OCI-LY3 (cell line): ENCODE measurements at regions not wholly inside any gene's neighbourhood (a gene's known extent, or its start where the extent isn't known, plus 50 kb on each side); places are given as distances from the start of the nearest gene placed in this dataset.

Source experiments
- H2AFZ ChIP-seq: fragments of 200-600, 300-600 bp; shearing (Covaris generic); 2 replicates; pipeline ENCODE4 v1.6.0; 2014; ENCODE audit warnings: antibody characterized with exemption, low read depth, low read length
- H3K27ac ChIP-seq: fragments of 200-600, 300-600 bp; sonication (generic); 2 replicates; pipeline ENCODE4 v1.5.1; 2014; ENCODE audit warnings: mild to moderate bottlenecking, low read length, moderate library complexity, mixed read lengths
- H3K27me3 ChIP-seq: fragments of 200-600, 300-600 bp; sonication (generic); 2 replicates; pipeline ENCODE4 v1.6.1; 2014; ENCODE audit warnings: low read depth, low read length, mixed read lengths
- H3K36me3 ChIP-seq: fragments of 200-600, 300-600 bp; sonication (generic); replicated peaks from 2 replicates; pipeline ENCODE3; 2014; ENCODE audit warnings: low read depth, low read length, mixed read lengths
- H3K4me1 ChIP-seq: fragments of 300-600, 200-600 bp; sonication (generic); 2 replicates; pipeline ENCODE4 v1.6.1; 2014; ENCODE audit warnings: low read length, mixed read lengths
- H3K4me2 ChIP-seq: fragments of 200-600, 300-600 bp; sonication (generic); 2 replicates; pipeline ENCODE4 v1.6.1; 2014; ENCODE audit warnings: low read length, mixed read lengths
- H3K4me3 ChIP-seq: fragments of 300-600, 200-600 bp; sonication (generic); 2 replicates; pipeline ENCODE4 v1.5.1; 2014; ENCODE audit warnings: antibody characterized with exemption, mild to moderate bottlenecking, low read length, moderate library complexity
- H3K79me2 ChIP-seq: fragments of 300-600, 200-600 bp; shearing (Covaris generic); 2 replicates; pipeline ENCODE4 v1.6.1; 2014; ENCODE audit warnings: mild to moderate bottlenecking, low read length, mixed read lengths
- H3K9ac ChIP-seq: fragments of 300-600, 200-600 bp; shearing (Covaris generic); 2 replicates; pipeline ENCODE4 v1.6.0; 2014; ENCODE audit warnings: mild to moderate bottlenecking, low read length, moderate library complexity
- H3K9me3 ChIP-seq: fragments of 200-600, 300-600 bp; shearing (Covaris generic); 2 replicates; pipeline ENCODE4 v1.6.1; 2014; ENCODE audit warnings: low read length, mixed read lengths; ENCODE audit not compliant: insufficient read depth
- H4K20me1 ChIP-seq: fragments of 200-600, 300-600 bp; sonication (generic); 2 replicates; pipeline ENCODE4 v1.6.1; 2016; ENCODE audit warnings: low read length, mixed read lengths; ENCODE audit not compliant: insufficient read depth
- CTCF ChIP-seq: fragments of 200-600, 300-600 bp; sonication (generic); IDR thresholded peaks from 2 replicates; pipeline ENCODE4 v1.5.1; 2014; ENCODE audit warnings: antibody characterized with exemption, low read length, low read depth
- EZH2phosphoT487 ChIP-seq: fragments of 200-600 bp; shearing (Covaris generic); IDR thresholded peaks from 2 replicates; pipeline ENCODE4 v1.6.1; 2018; ENCODE audit warnings: antibody characterized with exemption, mixed run types, low read depth

- no peak overlapping the region for H2AFZ ChIP-seq
- no peaks in the 10 kb centered on the region for H4K20me1 ChIP-seq
- H3K9me3 ChIP-seq = no peaks in the 10 kb centered on the region
- H3K27ac ChIP-seq = no peak overlapping the region
- H3K79me2 ChIP-seq = no peaks in the 10 kb centered on the region
- peaks cover 6% of the 10 kb centered on the region for H3K36me3 ChIP-seq
- no peak overlapping the region for H3K4me3 ChIP-seq
- peaks cover 28% of the 10 kb centered on the region for H3K4me1 ChIP-seq
- no peak for TF ChIP-seq CTCF
- no peak for TF ChIP-seq EZH2phosphoT487
- H3K9ac ChIP-seq = no peak overlapping the region
- no peak overlapping the region; the same call in 1 of the 2 replicates for H3K4me2 ChIP-seq
- 0 out of 2 replicates have a peak, but pooled peaks cover 4% of the 10 kb centered on the region for H3K27me3 ChIP-seq
These were observed 177.6 kb upstream of the LMNTD1 start for GRCh38 chr12:25730489-25731349.

GRCh38 chr12:25733541-25733940 is 180.5 kb upstream of the LMNTD1 start:
- peaks cover 7% of the 10 kb centered on the region; the same call in 1 of the 2 replicates for H3K9me3 ChIP-seq
- H3K36me3 ChIP-seq = peaks cover 6% of the 10 kb centered on the region
- no peak for TF ChIP-seq CTCF
- TF ChIP-seq EZH2phosphoT487 = no peak
- no peaks in the 10 kb centered on the region for H3K79me2 ChIP-seq
- H3K4me1 ChIP-seq = peaks cover 28% of the 10 kb centered on the region
- H3K27me3 ChIP-seq = 0 out of 2 replicates have a peak, but pooled peaks cover 4% of the 10 kb centered on the region
- no peaks in the 10 kb centered on the region for H4K20me1 ChIP-seq
- H3K4me3 ChIP-seq = peak overlapping the region; percentile 48; the same call in 1 of the 2 replicates
- no peak overlapping the region for H3K27ac ChIP-seq
- H3K4me2 ChIP-seq = peak overlapping the region; percentile 68; the same call in 1 of the 2 replicates
- no peak overlapping the region for H3K9ac ChIP-seq
- no peak overlapping the region for H2AFZ ChIP-seq

GRCh38 chr12:25734529-25735180 is 181.6 kb upstream of the LMNTD1 start:
- H3K79me2 ChIP-seq = no peaks in the 10 kb centered on the region
- 0 out of 2 replicates have a peak, but pooled peaks cover 4% of the 10 kb centered on the region for H3K27me3 ChIP-seq
- peak overlapping the region; percentile 68 for H3K4me2 ChIP-seq
- H3K36me3 ChIP-seq = peaks cover 6% of the 10 kb centered on the region
- H2AFZ ChIP-seq = no peak overlapping the region
- peak overlapping the region; percentile 48 for H3K4me3 ChIP-seq
- peaks cover 7% of the 10 kb centered on the region; the same call in 1 of the 2 replicates for H3K9me3 ChIP-seq
- H3K9ac ChIP-seq = no peak overlapping the region
- TF ChIP-seq EZH2phosphoT487 (no peak), CTCF (no peak)
- H4K20me1 ChIP-seq = no peaks in the 10 kb centered on the region
- peak overlapping the region; percentile 50 for H3K27ac ChIP-seq
- H3K4me1 ChIP-seq = peaks cover 28% of the 10 kb centered on the region

- TF ChIP-seq CTCF = no peak
- TF ChIP-seq EZH2phosphoT487 = no peak
- Histone ChIP-seq H3K9me3 (peaks cover 7% of the 10 kb centered on the region; the same call in 1 of the 2 replicates), H4K20me1 (no peaks in the 10 kb centered on the region), H3K79me2 (no peaks in the 10 kb centered on the region), H2AFZ (no peak overlapping the region), H3K27ac (no peak overlapping the region), H3K36me3 (no peaks in the 10 kb centered on the region), H3K27me3 (0 out of 2 replicates have a peak, but pooled peaks cover under 1% of the 10 kb centered on the region), H3K4me2 (no peak overlapping the region), H3K9ac (no peak overlapping the region), H3K4me3 (no peak overlapping the region), H3K4me1 (no peaks in the 10 kb centered on the region)
These were observed 187.5 kb upstream of the LMNTD1 start for GRCh38 chr12:25740617-25741016.
